Uterus (tissue), 2 donors: ENCODE measurements at regions not wholly inside any gene's neighbourhood (a gene's known extent, or its start where the extent isn't known, plus 50 kb on each side); places are given as distances from the start of the nearest gene placed in this dataset.

Experiments
- POLR2A ChIP-seq, 2 donors: fragments of 450-650 bp; IDR thresholded peaks; one replicate each; pipeline ENCODE4 v1.6.1; 2016; ENCODE audit warnings: antibody characterized with exemption in 2 of 2, mild to moderate bottlenecking in 1 of 2, moderate library complexity in 1 of 2
- TF ChIP-seq, protein P1 (sequence below), 4 experiments: fragments of 200-600 bp in 2 of 4; fragments of 450-650 bp in 2 of 4; sonication (generic) in 2 of 4; IDR thresholded peaks; one replicate each; pipeline ENCODE4 v1.5.1; 2016 to 2019; ENCODE audit warnings: antibody characterized with exemption in 4 of 4, mild to moderate bottlenecking in 2 of 4, moderate library complexity in 1 of 4

DNA sequence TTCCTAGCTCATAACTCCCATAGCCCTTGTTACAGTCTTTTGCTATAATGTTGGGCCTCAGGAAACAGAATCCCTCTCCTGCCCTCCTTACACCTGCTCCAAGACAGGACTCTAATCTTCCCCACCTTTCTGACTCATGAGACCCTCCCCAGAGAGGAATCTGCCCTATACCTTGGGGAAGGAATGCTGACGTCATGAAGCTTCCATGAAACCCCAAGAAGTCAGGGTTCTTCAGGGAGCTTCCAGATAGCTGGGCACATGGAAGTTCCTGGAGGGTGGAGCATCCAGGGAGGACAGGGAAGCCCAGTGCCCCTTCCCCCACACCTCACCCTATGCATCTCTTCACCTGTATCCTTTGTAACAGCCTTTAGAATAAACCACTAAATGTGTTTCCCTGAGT is 285.7 kb downstream of the SOX9 start:
- TF ChIP-seq, protein P1, sequence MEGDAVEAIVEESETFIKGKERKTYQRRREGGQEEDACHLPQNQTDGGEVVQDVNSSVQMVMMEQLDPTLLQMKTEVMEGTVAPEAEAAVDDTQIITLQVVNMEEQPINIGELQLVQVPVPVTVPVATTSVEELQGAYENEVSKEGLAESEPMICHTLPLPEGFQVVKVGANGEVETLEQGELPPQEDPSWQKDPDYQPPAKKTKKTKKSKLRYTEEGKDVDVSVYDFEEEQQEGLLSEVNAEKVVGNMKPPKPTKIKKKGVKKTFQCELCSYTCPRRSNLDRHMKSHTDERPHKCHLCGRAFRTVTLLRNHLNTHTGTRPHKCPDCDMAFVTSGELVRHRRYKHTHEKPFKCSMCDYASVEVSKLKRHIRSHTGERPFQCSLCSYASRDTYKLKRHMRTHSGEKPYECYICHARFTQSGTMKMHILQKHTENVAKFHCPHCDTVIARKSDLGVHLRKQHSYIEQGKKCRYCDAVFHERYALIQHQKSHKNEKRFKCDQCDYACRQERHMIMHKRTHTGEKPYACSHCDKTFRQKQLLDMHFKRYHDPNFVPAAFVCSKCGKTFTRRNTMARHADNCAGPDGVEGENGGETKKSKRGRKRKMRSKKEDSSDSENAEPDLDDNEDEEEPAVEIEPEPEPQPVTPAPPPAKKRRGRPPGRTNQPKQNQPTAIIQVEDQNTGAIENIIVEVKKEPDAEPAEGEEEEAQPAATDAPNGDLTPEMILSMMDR (IDR thresholded peaks at IDR 0.05): no peak
- no peak for TF ChIP-seq POLR2A (IDR thresholded peaks at IDR 0.05)
